LNCaP clone FGC (cell line): ENCODE measurements at regions not wholly inside any gene's neighbourhood (a gene's known extent, or its start where the extent isn't known, plus 50 kb on each side); places are given as distances from the start of the nearest gene placed in this dataset.

Source experiments
- DNase-seq: peaks from one replicate; pipeline ENCODE4 v3.0.0-alpha.2; 2011; ENCODE audit warnings: low read depth
- H3K4me3 ChIP-seq: 2 replicates; pipeline ENCODE4 v1.5.1; 2011; ENCODE audit warnings: mild to moderate bottlenecking, low read depth, low read length, control low read depth
- TF ChIP-seq, protein P1 (sequence below): IDR thresholded peaks from 2 replicates; pipeline ENCODE4 v1.5.1; 2012; ENCODE audit warnings: mild to moderate bottlenecking; ENCODE audit not compliant: control insufficient read depth, insufficient read depth; ENCODE audit errors: extremely low read depth

DNA sequence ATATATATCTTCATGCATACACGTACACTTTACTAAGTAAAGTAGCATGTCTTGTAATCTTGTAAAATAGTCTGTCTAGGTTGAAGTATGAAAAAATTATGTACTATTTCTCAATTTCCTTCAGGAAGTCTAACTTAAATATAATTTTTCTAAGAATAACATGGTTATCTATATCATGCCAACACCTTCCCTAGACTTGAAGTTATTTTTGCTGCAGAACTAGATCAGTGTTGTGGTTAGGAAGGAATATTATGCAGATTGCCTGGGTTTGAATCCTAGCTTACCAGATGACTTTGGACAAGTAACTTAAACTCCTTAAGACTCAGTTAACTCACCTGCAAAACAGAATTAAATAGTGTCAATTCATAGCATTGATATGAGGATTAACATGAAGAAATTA lies 142.2 kb upstream of the SEMA3A start:
- DNase-seq = no peak
- H3K4me3 ChIP-seq = no peak overlapping the region
- TF ChIP-seq, protein P1, sequence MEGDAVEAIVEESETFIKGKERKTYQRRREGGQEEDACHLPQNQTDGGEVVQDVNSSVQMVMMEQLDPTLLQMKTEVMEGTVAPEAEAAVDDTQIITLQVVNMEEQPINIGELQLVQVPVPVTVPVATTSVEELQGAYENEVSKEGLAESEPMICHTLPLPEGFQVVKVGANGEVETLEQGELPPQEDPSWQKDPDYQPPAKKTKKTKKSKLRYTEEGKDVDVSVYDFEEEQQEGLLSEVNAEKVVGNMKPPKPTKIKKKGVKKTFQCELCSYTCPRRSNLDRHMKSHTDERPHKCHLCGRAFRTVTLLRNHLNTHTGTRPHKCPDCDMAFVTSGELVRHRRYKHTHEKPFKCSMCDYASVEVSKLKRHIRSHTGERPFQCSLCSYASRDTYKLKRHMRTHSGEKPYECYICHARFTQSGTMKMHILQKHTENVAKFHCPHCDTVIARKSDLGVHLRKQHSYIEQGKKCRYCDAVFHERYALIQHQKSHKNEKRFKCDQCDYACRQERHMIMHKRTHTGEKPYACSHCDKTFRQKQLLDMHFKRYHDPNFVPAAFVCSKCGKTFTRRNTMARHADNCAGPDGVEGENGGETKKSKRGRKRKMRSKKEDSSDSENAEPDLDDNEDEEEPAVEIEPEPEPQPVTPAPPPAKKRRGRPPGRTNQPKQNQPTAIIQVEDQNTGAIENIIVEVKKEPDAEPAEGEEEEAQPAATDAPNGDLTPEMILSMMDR = no peak

DNA sequence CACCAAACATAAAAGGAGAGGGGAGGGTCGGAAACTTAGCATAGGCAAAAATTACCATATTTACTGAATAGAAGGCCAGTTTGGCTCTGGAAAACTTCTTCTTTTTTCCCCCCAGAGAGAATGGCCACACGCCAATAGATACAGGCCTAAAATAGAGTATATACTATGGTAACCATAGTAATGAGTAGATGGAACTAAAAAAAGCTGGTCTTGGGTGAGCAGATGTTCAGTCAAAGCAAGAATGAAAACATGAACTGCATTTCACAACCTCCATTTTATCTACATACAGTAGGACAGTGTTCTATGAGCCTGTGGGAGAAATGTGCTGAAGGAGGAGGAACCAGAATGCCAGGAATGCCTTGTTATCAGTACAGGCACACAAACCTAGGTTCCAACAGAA lies 141.7 kb upstream of the SEMA3A start:
- TF ChIP-seq, protein P1 = no peak
- DNase-seq = no peak
- H3K4me3 ChIP-seq = no peak overlapping the region

DNA sequence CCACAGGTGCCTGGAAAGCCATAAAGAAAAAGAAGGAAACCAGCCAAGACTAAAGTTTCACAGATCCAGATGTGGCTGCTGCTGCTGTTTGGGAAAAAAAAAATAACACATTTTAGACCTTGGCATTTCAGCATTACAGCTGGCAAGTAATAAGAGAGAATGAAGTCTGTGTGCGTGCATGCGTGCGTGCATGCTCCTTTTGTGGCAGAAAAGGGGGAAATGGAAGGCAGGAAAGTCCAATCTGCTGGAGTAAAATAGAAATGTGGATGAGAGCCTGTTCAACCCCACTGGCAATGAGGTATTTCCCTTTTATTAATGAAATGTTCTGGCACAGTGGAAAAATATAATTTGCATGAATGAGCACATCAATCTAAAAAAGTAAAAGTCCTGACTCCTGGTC lies 137.0 kb upstream of the SEMA3A start:
- TF ChIP-seq, protein P1 = no peak
- no peak for DNase-seq
- H3K4me3 ChIP-seq = no peak overlapping the region

DNA sequence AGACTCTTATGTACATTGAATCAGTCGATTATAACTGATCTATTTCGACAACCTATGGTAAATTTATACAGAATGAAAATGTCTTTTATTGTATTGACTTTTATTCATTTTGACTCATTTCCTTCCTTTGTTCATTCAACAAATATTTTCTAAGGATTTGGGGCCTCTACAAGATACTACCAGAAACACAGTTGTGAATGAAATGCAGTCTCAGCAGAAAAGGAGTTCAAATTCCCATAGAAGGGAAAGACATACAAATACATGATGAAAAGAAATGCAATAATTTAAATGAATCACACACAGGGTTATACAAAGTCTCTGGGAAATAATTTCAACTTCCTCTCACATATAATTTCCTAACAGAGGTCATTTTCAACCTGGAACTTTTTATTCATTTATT lies 134.0 kb upstream of the SEMA3A start:
- TF ChIP-seq, protein P1 = no peak
- no peak for DNase-seq
- H3K4me3 ChIP-seq = no peak overlapping the region

DNA sequence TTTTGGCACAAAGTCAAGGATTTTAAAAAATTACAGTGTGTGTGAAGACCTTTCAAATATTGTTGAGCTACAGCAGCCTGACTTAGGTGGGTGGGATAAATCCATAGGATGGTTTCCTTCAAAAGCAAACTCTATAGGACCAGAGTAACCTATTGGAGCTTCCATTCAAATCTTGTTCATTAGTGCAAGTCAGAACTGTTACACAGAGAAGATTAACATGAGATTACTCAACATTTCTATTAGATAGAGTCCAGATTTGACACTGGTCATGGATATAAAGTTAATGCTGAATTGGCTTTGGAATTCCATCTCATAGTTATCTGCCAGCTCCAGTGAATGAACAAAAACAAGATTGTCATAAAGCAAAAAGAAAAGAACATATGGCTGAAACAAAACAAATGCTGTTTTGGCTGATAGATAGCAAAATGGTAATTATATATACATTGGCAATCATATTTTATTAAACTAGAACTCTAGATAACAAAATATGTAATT lies 129.6 kb upstream of the SEMA3A start:
- no peak for DNase-seq
- H3K4me3 ChIP-seq = no peak overlapping the region
- TF ChIP-seq, protein P1 = no peak

DNA sequence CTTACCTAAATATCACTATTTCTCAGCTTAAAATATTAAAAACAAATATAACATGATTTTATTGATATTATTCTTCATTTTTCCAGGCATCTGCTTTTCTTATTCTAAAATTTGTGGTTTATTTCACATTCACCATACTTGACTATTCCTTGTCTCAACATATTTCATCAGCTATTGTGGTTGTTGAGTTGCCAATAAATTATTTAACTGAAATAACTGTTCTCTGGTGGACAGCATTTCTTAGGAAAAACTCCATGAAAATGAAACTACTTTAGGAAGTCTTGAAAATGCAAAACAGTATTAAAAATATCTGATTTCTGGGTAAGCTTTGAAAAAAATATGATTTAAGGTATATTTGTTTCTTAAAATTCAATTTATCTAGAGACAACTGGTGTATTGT lies 122.9 kb upstream of the SEMA3A start:
- DNase-seq = no peak
- H3K4me3 ChIP-seq = no peak overlapping the region
- TF ChIP-seq, protein P1 = no peak

DNA sequence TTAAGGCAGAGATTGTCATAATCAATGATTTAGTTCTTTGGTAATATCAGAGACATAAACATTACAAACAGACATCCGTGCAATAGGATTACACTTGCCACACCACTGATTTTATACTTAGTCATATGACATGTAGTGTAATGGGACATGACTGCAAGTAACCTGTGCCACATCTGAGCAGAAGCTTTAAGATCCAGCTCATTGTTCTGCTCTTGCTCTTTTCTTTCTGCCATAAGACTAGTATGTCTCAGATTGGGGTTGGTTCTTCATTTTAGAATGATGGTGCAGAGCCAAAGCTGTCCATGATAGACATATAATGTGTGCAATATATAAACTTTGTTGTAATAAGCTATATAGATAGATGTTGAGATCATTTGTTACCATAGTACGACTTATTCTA lies 119.7 kb upstream of the SEMA3A start:
- H3K4me3 ChIP-seq = no peak overlapping the region
- no peak for DNase-seq
- TF ChIP-seq, protein P1 = no peak
